UCSD-AML1 (cell line): ENCODE measurements at regions not wholly inside any gene's neighbourhood (a gene's known extent, or its start where the extent isn't known, plus 50 kb on each side); places are given as distances from the start of the nearest gene placed in this dataset.

Experiments
- DNase-seq: peaks from one replicate; lab custom pipeline; 2025; ENCODE audit not compliant: unreplicated experiment; lab: John Stamatoyannopoulos, UW

DNA sequence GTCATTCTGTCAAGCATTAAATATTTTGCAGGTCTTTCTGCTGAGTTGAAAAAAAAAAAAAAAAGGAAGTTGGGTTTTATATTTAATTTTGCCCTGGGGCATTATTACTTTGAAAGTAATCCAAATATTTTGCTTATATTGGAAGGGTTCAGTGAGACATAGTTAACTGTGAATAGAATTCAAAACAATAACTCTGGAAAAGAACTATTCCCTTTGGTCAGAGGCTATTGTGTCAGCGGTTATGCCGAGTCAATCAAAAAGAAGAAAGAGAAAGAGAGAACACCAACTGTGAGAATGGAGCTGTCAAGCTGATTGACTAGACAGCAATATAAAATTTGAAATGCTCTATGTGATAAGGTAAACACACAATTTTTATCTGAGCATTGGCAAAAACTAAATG is 761.7 kb downstream of the ADGRL2 start:
- DNase-seq, result no peak

- DNase-seq, result no peak
Measured at GRCh38 chr1:82560566-82560965, 759.8 kb downstream of the ADGRL2 start.

DNA sequence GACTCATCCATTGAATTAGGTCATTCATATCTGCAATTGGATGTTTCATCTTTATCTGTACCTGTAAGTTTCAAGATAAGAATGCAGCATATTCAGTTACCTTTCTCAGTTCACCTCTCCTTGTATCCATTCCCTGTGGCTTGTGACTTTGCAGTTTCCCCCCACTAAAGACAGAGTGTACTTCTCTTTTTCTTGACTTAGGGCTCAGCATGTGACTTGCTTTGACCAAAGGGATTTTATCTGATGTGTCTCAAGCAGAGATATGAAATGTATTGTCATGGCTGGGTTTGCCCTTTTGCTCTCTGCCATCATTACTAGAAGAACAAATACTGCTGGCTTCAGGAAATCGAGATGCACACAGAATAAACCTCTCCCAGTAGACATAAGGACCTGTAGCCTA is 754.8 kb downstream of the ADGRL2 start:
- no peak for DNase-seq

GRCh38 chr1:82549841-82550240 is 749.1 kb downstream of the ADGRL2 start:
- DNase-seq, result no peak

DNA sequence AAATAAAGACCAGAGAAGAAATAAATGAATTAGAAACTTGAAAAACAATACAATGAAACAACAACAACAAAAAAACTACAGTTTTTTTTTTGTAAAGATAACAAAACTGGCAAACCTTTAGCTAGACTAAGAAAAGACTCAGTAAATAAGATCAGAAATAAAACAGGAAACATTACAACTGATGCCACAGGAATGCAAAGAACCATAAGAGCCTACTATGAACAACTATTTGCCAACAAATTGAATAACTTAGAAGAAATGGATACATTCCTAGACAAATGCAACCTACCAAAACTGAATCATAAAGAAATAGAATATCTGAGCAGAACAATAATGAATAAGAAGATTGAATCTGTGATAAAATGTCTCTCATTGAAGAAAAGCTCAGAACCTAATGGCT is 742.0 kb downstream of the ADGRL2 start:
- DNase-seq, result no peak

DNA sequence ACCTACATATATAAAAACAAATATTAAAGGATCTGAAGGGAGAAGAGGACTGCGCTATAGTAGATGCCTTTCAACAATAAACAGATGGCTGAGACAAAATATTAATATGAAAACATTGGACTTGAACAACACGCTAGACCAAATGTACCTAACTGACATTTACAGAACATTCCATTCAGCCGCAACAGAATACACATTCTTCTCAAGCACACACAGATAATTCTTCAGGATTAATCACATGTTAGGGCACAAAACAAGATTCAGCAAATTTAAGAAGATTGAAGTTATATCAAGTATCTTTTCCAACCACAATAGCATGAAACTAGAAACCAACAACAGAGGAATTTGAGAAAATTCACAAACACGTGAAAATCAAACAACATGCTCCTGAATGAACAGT is 741.4 kb downstream of the ADGRL2 start:
- no peak for DNase-seq

GRCh38 chr1:82540006-82540405 is 739.3 kb downstream of the ADGRL2 start:
- no peak for DNase-seq

- DNase-seq, result no peak
Measured at GRCh38 chr1:82538876-82539275, 738.1 kb downstream of the ADGRL2 start.

DNA sequence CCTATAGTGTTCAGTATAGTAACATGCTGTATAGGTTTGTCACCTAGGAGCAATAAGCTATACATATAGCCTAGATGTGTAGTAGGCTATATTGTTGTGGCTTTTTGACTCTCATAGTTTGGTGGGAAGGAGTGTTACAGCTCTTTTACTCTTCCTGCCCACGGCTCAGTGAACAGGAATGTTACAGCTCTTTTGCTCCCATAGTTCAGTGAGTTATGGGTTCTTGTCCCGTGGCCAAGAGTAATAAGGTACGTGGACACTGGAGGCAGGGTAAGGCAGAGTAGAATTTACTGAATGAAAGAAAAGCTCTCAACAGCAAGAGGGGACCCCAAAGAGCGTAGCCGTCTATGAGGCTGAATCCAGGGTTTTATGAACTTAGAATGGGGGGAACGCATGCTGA is 734.3 kb downstream of the ADGRL2 start:
- DNase-seq, result no peak

DNA sequence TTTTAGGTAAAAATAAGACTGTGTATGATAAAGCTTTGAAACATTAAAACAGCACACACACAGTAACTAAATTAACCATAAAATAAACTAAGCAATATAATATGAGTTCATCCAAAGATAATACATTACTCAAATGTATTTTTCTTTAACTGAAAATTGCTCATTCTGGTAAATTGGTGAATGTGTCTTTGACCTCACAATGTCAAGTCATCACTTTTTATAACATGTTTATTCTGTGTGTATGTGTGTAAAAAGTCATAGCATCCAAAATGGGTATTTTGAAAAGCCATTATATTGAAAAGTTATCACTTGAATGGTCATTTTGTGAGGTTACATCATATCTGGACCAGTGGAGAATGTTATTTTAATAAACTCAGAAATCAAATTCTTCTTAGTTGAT is 724.6 kb downstream of the ADGRL2 start:
- DNase-seq, result no peak

DNA sequence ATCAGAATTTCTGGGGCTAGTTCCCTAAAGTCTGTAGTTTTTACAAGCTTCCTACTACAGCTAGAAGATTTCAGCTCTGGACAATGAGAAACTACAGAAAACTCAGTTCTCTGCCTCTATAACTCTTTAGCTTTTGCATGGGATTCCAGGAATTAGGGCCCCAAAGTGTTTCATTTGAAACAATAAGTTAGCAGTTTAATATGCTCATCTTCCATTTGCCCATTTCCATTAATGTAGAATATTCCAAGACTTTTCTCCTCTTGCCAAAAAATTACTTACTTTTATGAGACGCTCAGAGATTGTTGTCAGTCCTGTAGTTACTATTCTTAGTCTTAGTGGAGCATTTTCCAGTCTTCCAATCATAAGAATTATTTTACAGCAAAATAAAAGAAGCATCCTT is 719.9 kb downstream of the ADGRL2 start:
- DNase-seq, result no peak

DNA sequence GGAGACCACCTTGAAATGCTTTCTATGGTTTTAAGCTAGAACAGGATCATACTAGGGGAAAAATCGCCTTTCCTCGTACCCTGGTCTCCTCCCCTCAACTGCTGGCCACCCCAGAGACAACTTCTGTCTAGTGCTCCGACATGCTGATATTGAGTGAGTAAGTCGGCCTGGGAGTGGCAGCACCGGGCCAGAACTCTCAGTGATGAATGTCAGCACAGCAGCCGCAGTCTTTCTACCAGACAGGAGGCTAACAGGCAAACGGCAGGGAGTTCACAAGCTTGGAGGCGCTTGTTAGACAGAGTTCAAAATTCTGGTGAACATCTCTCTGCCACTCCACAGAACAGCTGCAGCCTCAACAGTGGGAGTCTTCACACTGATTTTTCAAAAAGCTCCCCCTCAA is 716.9 kb downstream of the ADGRL2 start:
- DNase-seq, result no peak

GRCh38 chr1:82515650-82516049 is 714.9 kb downstream of the ADGRL2 start:
- DNase-seq, result no peak

DNA sequence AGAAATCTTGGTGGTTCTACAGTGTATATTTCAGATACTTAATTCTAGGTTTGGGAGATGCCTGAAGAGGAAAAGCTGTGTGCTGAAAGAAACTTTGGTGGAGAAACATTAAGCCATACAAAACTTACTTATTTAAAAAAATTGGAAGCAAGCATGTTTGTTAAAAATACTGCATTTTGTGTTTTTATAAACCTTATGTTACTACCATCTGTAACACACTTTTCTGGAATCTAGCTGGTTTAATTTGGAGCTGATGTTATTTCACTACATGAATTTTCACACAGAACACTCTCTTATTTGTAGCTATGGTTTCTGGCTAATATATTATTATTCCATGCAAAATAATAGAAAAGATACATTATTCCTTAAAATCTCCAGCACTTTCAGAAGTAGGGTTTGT is 710.7 kb downstream of the ADGRL2 start:
- DNase-seq, result no peak

DNA sequence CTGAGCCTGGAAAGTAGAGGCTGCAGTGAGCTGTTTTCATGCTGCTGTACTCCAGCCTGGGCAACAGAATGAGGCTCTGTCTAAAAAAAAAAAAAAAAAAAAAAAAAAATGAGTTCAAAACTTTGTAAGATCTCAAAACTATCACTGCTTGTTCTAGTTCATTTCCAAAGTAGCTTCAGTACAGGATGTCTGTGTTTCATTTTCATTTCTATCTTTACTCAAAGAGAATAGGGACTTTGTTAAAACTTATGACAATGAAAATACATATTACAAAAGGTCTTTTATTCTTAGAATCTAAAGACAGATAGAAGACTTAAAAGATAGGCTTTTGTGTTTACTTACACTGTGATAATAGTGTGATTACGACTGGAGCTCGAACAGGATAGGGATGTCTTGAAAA is 709.7 kb downstream of the ADGRL2 start:
- DNase-seq, result no peak

GRCh38 chr1:82507011-82507410 is 706.3 kb downstream of the ADGRL2 start:
- no peak for DNase-seq

DNA sequence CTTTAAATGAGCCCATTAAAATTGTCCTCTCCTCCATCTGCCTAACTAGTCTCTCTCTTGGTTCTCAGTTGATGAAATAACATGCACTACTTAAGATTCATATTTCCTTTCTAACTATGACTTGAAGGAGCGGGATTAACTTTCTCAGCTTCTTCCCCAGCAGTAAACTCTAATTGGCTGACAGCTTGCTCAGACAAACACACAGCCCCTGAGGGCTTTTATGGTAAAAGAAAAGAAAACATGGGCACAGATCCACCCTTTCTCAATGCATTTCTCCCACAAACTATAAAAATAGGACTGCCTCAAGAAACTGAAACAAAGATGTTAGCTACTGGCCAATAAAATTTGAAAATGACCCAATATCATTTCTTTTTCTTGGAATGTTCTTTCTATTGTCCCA is 703.1 kb downstream of the ADGRL2 start:
- DNase-seq, result no peak

DNA sequence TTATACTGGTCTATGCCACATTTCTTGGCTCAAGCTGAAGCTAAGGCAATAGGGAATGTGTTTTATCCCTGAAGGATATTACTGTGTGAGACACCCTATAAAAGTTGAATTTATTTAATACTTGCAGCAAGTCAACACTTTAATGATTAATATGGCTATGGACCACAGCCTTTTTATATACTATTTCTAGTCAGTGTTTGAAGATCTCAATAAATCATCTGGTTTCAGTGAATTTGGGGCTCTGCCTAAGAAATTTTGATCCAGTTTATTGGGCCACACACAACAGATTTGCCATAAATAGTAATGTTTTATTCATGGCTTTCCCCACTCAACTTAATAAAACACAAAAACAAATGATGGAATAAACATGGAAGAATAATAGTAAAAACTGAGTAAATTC is 698.3 kb downstream of the ADGRL2 start:
- DNase-seq, result no peak

GRCh38 chr1:82494117-82494516 is 693.4 kb downstream of the ADGRL2 start:
- DNase-seq, result no peak

- peak; percentile 6 for DNase-seq
Measured at GRCh38 chr1:82492159-82492558, 691.4 kb downstream of the ADGRL2 start.

- DNase-seq, result no peak
Measured at GRCh38 chr1:82491301-82492048, 690.7 kb downstream of the ADGRL2 start.

DNA sequence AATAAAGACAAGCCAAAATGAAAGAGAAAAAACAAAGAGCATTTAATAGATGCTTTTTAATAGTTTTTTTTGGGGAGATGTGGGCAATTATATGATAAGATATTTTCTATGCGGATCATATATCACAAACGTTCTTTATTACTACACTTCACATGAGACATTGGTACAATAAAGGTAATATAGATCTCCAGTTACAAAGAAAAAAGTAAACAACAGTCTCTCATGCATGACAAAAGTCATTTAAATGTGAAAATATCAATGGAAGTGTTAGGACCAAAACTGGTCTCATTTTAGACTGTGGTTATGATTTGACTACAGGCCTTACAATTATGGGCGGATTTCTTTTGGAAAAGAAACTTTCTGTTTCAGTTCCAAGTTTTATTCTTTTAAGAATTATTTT is 687.0 kb downstream of the ADGRL2 start:
- DNase-seq, result no peak

GRCh38 chr1:82486969-82487368 is 686.2 kb downstream of the ADGRL2 start:
- DNase-seq, result no peak
